ENCODE measurements at regions not wholly inside any gene's neighbourhood (a gene's known extent, or its start where the extent isn't known, plus 50 kb on each side); places are given as distances from the start of the nearest gene placed in this dataset.

- no peak overlapping the region for H3K27ac ChIP-seq
- TF ChIP-seq, protein P1, sequence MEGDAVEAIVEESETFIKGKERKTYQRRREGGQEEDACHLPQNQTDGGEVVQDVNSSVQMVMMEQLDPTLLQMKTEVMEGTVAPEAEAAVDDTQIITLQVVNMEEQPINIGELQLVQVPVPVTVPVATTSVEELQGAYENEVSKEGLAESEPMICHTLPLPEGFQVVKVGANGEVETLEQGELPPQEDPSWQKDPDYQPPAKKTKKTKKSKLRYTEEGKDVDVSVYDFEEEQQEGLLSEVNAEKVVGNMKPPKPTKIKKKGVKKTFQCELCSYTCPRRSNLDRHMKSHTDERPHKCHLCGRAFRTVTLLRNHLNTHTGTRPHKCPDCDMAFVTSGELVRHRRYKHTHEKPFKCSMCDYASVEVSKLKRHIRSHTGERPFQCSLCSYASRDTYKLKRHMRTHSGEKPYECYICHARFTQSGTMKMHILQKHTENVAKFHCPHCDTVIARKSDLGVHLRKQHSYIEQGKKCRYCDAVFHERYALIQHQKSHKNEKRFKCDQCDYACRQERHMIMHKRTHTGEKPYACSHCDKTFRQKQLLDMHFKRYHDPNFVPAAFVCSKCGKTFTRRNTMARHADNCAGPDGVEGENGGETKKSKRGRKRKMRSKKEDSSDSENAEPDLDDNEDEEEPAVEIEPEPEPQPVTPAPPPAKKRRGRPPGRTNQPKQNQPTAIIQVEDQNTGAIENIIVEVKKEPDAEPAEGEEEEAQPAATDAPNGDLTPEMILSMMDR (IDR thresholded peaks at IDR 0.05) = no peak
- no peaks in the 10 kb centered on the region for H3K4me1 ChIP-seq (replicated peaks in 1 of 2)
- no peaks in the 10 kb centered on the region for H3K36me3 ChIP-seq (replicated peaks in 1 of 2)
- no peaks in the 10 kb centered on the region for H3K27me3 ChIP-seq
- H3K4me3 ChIP-seq = no peak overlapping the region
- H3K9me3 ChIP-seq (replicated peaks in 1 of 3) = peaks cover 0 to 13% (median 6%) of the 10 kb centered on the region in 3 donors
- no peak for DNase-seq
- 80 to 87% (median 84%) methylated on average over 1 of the region's 1 CpG for WGBS, 4 donors
- intact Hi-C loops (cut with DNase I) = no loop called here
These were observed 591.2 kb upstream of the POU3F3 start for GRCh38 chr2:104262714-104263113.

DNA sequence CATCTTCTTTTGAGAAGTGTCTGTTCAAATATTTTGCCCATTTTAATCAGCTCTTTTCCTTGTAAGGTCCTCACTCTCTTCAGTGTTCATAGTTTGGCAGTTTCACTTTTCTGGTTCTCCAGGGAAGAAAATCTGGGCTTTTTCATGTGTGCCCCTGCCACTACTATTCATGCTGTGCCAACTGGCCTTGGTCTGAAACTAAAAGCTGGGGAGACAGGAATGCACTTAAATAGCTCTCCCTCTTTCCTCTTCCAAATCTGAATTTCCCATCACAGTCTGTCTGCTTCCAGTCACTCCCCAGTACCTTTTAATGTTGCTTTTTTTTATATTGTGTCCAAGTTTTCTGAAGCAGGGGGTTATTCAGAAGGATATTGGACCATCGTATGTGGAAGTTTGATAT is 574.3 kb upstream of the POU3F3 start:
- Histone ChIP-seq H3K9me3 (replicated peaks in 1 of 3) (peaks cover 0 to 5% (median 0%) of the 10 kb centered on the region in 3 donors), H3K4me1 (replicated peaks in 1 of 2) (no peaks in the 10 kb centered on the region), H3K27me3 (no peaks in the 10 kb centered on the region), H3K4me3 (no peak overlapping the region), H3K27ac (no peak overlapping the region), H3K36me3 (replicated peaks in 1 of 2) (no peaks in the 10 kb centered on the region)
- intact Hi-C loops (cut with DNase I) = no loop called here
- WGBS, 4 donors = 59 to 82% (median 66%) methylated on average over 1 of the region's 1 CpG
- DNase-seq = no peak
- TF ChIP-seq, protein P1 (IDR thresholded peaks at IDR 0.05) = no peak
- no peak for TF ChIP-seq POLR2A (IDR thresholded peaks at IDR 0.05)

DNA sequence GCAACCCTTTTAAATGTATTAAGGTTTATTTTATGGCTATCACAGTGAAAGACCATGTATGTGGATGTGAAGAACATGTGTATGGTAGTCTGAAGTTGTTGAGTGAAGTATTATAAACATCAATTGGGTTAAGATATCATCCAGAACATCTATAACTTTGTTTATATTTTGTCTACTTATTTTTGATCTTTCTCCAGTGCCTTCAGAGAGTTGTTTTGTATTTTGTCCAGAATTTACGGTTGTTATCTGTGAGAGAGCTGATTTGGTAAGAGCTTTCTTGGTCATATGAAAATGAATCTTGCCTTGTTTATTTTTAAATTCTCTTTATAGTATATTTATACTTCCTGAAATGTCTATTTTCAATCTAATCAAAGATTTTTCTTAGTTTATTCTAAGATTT is 573.7 kb upstream of the POU3F3 start:
- no peaks in the 10 kb centered on the region for H3K27me3 ChIP-seq
- no peak overlapping the region for H3K4me3 ChIP-seq
- H3K9me3 ChIP-seq (replicated peaks in 1 of 3) = no peaks in the 10 kb centered on the region
- DNase-seq = no peak
- TF ChIP-seq POLR2A (IDR thresholded peaks at IDR 0.05) = no peak
- TF ChIP-seq, protein P1 (IDR thresholded peaks at IDR 0.05) = no peak
- 57 to 76% (median 65%) methylated on average over 1 of the region's 1 CpG for WGBS, 4 donors
- no peak overlapping the region for H3K27ac ChIP-seq
- intact Hi-C loops (cut with DNase I) = no loop called here
- no peaks in the 10 kb centered on the region for H3K36me3 ChIP-seq (replicated peaks in 1 of 2)
- no peaks in the 10 kb centered on the region for H3K4me1 ChIP-seq (replicated peaks in 1 of 2)

DNA sequence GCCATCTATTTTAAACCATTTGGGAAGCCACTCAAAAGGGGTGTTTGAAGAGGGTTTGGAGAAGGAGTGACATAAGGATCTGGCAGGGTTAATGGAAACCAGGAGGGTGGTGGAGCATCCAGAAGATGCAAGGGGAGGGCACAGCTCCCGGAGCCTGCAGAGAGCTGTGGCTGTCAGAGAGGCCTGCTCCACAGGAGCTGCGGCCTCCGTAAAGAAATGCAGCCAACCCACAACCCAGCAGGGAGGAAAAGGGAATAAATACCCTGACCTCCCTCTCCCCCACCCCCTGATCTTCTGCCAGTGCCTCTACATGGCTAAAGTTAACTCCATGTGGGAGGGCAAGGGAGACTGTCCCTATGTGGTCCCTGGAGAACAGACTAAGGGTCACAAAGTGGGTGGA is 567.1 kb upstream of the POU3F3 start:
- H3K36me3 ChIP-seq (replicated peaks in 1 of 2) = no peaks in the 10 kb centered on the region
- no peaks in the 10 kb centered on the region for H3K9me3 ChIP-seq (replicated peaks in 1 of 3)
- TF ChIP-seq, protein P1 (IDR thresholded peaks at IDR 0.05) = no peak
- no peak for TF ChIP-seq POLR2A (IDR thresholded peaks at IDR 0.05)
- no peak overlapping the region for H3K27ac ChIP-seq
- no peak for DNase-seq
- H3K27me3 ChIP-seq = no peaks in the 10 kb centered on the region
- H3K4me1 ChIP-seq (replicated peaks in 1 of 2) = no peaks in the 10 kb centered on the region
- WGBS, 4 donors = 22 to 54% (median 48%) methylated on average over 3 of the region's 3 CpGs
- no peak overlapping the region for H3K4me3 ChIP-seq
- intact Hi-C loops (cut with DNase I) = no loop called here
